PC-3 (cell line): ENCODE measurements at regions not wholly inside any gene's neighbourhood (a gene's known extent, or its start where the extent isn't known, plus 50 kb on each side); places are given as distances from the start of the nearest gene placed in this dataset.
A peak's percentile ranks its signal among the peaks of the same experiment; 100 is the strongest.
"Not testable (repeated sequence)": the region's sequence is repeated elsewhere in the genome, so short reads cannot be mapped to it uniquely, and the experiment has no call there.

ENCODE experiments used
- ATAC-seq: fragments of 200-7000 bp; cut with Tn5 transposase; 2 replicates; pipeline ENCODE4 v1.9.1; 2020; ENCODE audit warnings: mild to moderate bottlenecking, moderate library complexity
- BruUV-seq: library from RNA; stranded (reverse); fragments of 400-500 nt; replicated peaks from 2 replicates; lab custom pipeline; 2021; lab: Mats Ljungman, UMichigan
- CTCF ChIA-PET: fragments of 300-600 bp; sonication (Branson Sonifier 250); formaldehyde crosslinking; loops from one replicate; lab custom pipeline; 2022; ENCODE audit warnings: antibody characterized with exemption; lab: Charles Lee
- POLR2A ChIA-PET: fragments of 300-600 bp; sonication (Branson Sonifier 250); formaldehyde crosslinking; loops from one replicate; lab custom pipeline; 2022; ENCODE audit warnings: antibody characterized with exemption; ENCODE audit not compliant: unreplicated experiment; lab: Charles Lee
- DNase-seq: peaks from one replicate; pipeline ENCODE4 v3.0.0-alpha.2; 2015
- H2AFZ ChIP-seq: fragments of 300-600 bp; sonication (generic); 2 replicates; pipeline ENCODE4 v1.6.0; 2016; ENCODE audit warnings: antibody characterized with exemption, low read length
- H3F3A ChIP-seq: fragments of 300-600 bp; sonication (generic); one replicate; pipeline ENCODE4 v1.6.0; 2017; ENCODE audit warnings: antibody characterized with exemption, low read length, control low read depth, mild to moderate bottlenecking; ENCODE audit not compliant: unreplicated experiment
- H3K27ac ChIP-seq: fragments of 300-600 bp; sonication (generic); 2 replicates; pipeline ENCODE4 v1.5.1; 2016; ENCODE audit warnings: mild to moderate bottlenecking, low read length
- H3K27me3 ChIP-seq: fragments of 300-600 bp; sonication (generic); 2 replicates; pipeline ENCODE4 v1.6.1; 2016; ENCODE audit warnings: low read length, mixed read lengths
- H3K36me3 ChIP-seq: fragments of 300-600 bp; sonication (generic); 2 replicates; pipeline ENCODE4 v1.6.1; 2016; ENCODE audit warnings: low read depth, mixed run types, low read length, mixed read lengths
- H3K4me1 ChIP-seq: fragments of 300-600 bp; sonication (generic); 2 replicates; pipeline ENCODE4 v1.5.1; 2016; ENCODE audit warnings: low read length; ENCODE audit not compliant: insufficient read depth
- H3K4me2 ChIP-seq: fragments of 300-600 bp; sonication (generic); 2 replicates; pipeline ENCODE4 v1.6.0; 2016; ENCODE audit warnings: low read length
- H3K4me3 ChIP-seq: fragments of 300-600 bp; sonication (generic); 2 replicates; pipeline ENCODE4 v1.5.1; 2016; ENCODE audit warnings: mild to moderate bottlenecking, low read length, mixed read lengths
- H3K79me2 ChIP-seq: fragments of 300-600 bp; sonication (generic); 2 replicates; pipeline ENCODE4 v1.6.1; 2017; ENCODE audit warnings: low read length, mixed read lengths
- H3K9ac ChIP-seq: fragments of 300-600 bp; sonication (generic); 2 replicates; pipeline ENCODE4 v1.6.0; 2016; ENCODE audit warnings: mild to moderate bottlenecking, low read length
- H3K9me2 ChIP-seq: fragments of 300-600 bp; sonication (generic); replicated peaks from 2 replicates; pipeline ENCODE4 v1.6.1; 2016; ENCODE audit warnings: mixed run types, low read length, mixed read lengths
- H3K9me3 ChIP-seq: fragments of 300-600 bp; sonication (generic); 2 replicates; pipeline ENCODE4 v1.6.1; 2016; ENCODE audit warnings: low read length, mixed read lengths
- H4K20me1 ChIP-seq: fragments of 300-600 bp; sonication (generic); 2 replicates; pipeline ENCODE4 v1.6.1; 2016; ENCODE audit warnings: low read length, mixed read lengths
- CTCF ChIP-seq: fragments of 300-600 bp; sonication (generic); conservative IDR thresholded peaks from 2 replicates; pipeline ENCODE4 v1.5.1; 2017; ENCODE audit warnings: antibody characterized with exemption, low read depth, mild to moderate bottlenecking, low read length
- EZH2 ChIP-seq: fragments of 300-600 bp; sonication (generic); IDR thresholded peaks from one replicate; pipeline ENCODE4 v1.6.1; 2017; ENCODE audit warnings: antibody characterized with exemption, mild to moderate bottlenecking, low read length; ENCODE audit not compliant: unreplicated experiment
- EZH2phosphoT487 ChIP-seq: fragments of 300-600 bp; sonication (generic); IDR thresholded peaks from 2 replicates; pipeline ENCODE4 v1.6.1; 2018; ENCODE audit warnings: mild to moderate bottlenecking, antibody characterized with exemption, low read length, borderline replicate concordance
- intact Hi-C: fragments of 100-400 bp; cut with micrococcal nuclease; formaldehyde crosslinking; loops from 2 replicates; pipeline ENCODE4 v1.9.0; 2023

DNA sequence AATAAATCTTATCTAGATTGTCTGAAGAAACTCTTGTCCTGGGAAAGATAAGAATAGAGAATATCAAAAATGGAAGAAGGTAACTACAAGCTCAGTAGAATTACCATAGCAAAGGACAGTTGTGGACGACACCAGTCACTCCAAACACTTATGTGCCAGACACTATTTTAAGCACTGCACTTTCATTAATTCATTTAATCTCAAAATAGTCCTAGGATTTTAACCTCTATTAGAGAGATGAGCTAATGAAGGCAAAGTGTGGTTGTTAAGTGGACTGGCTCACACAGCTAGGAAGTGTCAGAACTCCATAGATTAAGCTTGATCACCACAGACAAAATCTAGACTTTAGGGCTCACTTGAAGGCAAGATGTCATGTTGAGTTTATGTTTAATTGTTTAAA lies 168.9 kb downstream of the CDC14C start:
- POLR2A ChIA-PET = interaction anchor here (0.5 kb wide), 1 partner anchor 1252 kb away, joined by 4 read pairs; no protein-coding TSS in a partner anchor
- Histone ChIP-seq H3K36me3 (no peaks in the 10 kb centered on the region), H2AFZ (no peak overlapping the region), H3K9ac (no peak overlapping the region), H3K27ac (no peak overlapping the region), H3K27me3 (peaks cover 8% of the 10 kb centered on the region; the same call in 1 of the 2 replicates), H3K9me2 (no peaks in the 10 kb centered on the region), H4K20me1 (no peaks in the 10 kb centered on the region), H3K4me1 (no peaks in the 10 kb centered on the region), H3F3A (no peaks in the 10 kb centered on the region), H3K79me2 (no peaks in the 10 kb centered on the region), H3K4me2 (no peak overlapping the region), H3K4me3 (no peak overlapping the region), H3K9me3 (no peaks in the 10 kb centered on the region)
- CTCF ChIA-PET = no interaction called here
- no TSS peak for BruUV-seq
- no peak for DNase-seq
- no peak for ATAC-seq
- intact Hi-C loops = loop anchor here (10.0 kb wide), 1 partner anchor 762 kb away; no protein-coding TSS in a partner anchor
- TF ChIP-seq EZH2 (no peak), CTCF (no peak), EZH2phosphoT487 (no peak)

DNA sequence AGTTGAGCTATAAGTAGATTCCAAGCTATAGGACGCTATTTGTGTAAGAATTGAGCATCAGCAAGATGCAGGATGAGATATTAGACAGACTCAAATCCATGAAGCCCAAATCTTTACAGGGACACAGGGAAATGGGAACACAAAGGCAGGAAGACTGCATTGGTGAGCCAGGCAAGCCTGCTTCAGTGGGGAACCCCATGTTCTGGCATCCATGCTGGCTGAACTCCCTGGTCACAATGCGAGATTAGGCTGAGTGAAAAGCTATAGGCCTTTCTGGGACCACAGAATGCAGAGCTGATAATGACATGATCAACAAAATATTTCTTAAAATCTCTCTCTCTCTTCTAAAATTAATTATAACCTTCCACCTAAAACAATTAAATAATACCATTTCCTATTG lies 170.5 kb downstream of the CDC14C start:
- Histone ChIP-seq H3K27ac (no peak overlapping the region), H3K9me3 (no peaks in the 10 kb centered on the region), H3K9ac (no peak overlapping the region), H3F3A (no peaks in the 10 kb centered on the region), H2AFZ (no peak overlapping the region), H3K79me2 (no peaks in the 10 kb centered on the region), H3K4me2 (no peak overlapping the region), H3K9me2 (no peaks in the 10 kb centered on the region), H3K27me3 (peaks cover 8% of the 10 kb centered on the region; the same call in 1 of the 2 replicates), H3K4me1 (no peaks in the 10 kb centered on the region), H4K20me1 (no peaks in the 10 kb centered on the region), H3K36me3 (no peaks in the 10 kb centered on the region), H3K4me3 (no peak overlapping the region)
- DNase-seq (no peak), ATAC-seq (no peak)
- intact Hi-C loops = loop anchor here (10.0 kb wide), 1 partner anchor 760 kb away; no protein-coding TSS in a partner anchor
- no TSS peak for BruUV-seq
- POLR2A ChIA-PET = no interaction called here
- TF ChIP-seq CTCF (no peak), EZH2 (no peak), EZH2phosphoT487 (no peak)
- CTCF ChIA-PET = no interaction called here

- no TSS peak for BruUV-seq
- peak; percentile 29 for DNase-seq
- ATAC-seq = 0 out of 2 replicates have a peak, but pooled peaks have one; percentile 38
- intact Hi-C loops = loop anchor here (10.0 kb wide), 1 partner anchor 755 kb away; no protein-coding TSS in a partner anchor
- Histone ChIP-seq H3K36me3 (no peaks in the 10 kb centered on the region), H4K20me1 (no peaks in the 10 kb centered on the region), H3K27ac (no peak overlapping the region), H3K4me1 (no peaks in the 10 kb centered on the region), H3F3A (no peaks in the 10 kb centered on the region), H3K9ac (no peak overlapping the region), H3K9me2 (no peaks in the 10 kb centered on the region), H3K4me3 (no peak overlapping the region), H3K27me3 (peaks cover 5% of the 10 kb centered on the region; the same call in 1 of the 2 replicates), H3K9me3 (no peaks in the 10 kb centered on the region), H2AFZ (no peak overlapping the region), H3K4me2 (no peak overlapping the region), H3K79me2 (no peaks in the 10 kb centered on the region)
- no peak for TF ChIP-seq EZH2phosphoT487
- TF ChIP-seq CTCF = peak; percentile 53
- TF ChIP-seq EZH2 = no peak
- ChIA-PET POLR2A (no interaction called here), CTCF (interaction anchor here (1.0 kb wide), 1 partner anchor 67 kb away, joined by 3 read pairs; no protein-coding TSS in a partner anchor)
These were observed 175.4 kb downstream of the CDC14C start for GRCh38 chr7:49099587-49100326.

- not testable (repeated sequence) for H3K9ac ChIP-seq, BruUV-seq
These were observed 176.8 kb downstream of the CDC14C start for GRCh38 chr7:49100908-49101740.

More at GRCh38 chr7:49100908-49101740, 176.8 kb downstream of the CDC14C start:
- ATAC-seq, POLR2A ChIA-PET, H3K4me3 ChIP-seq, intact Hi-C loops, DNase-seq, H3F3A ChIP-seq, H3K36me3 ChIP-seq, H3K27me3 ChIP-seq, H4K20me1 ChIP-seq, H3K9me2 ChIP-seq, H2AFZ ChIP-seq, H3K9me3 ChIP-seq, H3K27ac ChIP-seq, CTCF ChIA-PET, H3K79me2 ChIP-seq, H3K4me2 ChIP-seq, H3K4me1 ChIP-seq: not testable (repeated sequence)
